ENCODE measurements at regions not wholly inside any gene's neighbourhood (a gene's known extent, or its start where the extent isn't known, plus 50 kb on each side); places are given as distances from the start of the nearest gene placed in this dataset.

DNA sequence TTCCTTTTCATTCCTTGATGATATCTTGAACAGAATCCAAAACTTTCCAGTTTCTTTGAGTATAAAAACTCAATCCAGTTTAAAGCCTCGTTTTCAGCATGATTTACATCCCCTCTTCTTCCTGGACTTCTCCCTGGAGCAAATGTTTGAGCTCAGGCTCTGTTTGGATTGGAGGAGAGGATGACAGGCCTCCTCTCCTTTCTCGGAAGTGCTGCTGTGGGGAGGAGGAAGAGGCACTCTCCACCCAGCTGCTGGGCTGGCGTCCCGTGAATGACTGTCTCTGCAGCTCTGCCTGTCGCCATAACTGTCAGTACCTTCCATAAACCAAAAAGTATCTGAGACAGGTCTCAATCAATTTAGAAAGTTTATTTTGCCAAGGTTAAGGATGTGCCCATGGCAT is 238.2 kb upstream of the AGAP1 start:
- TF ChIP-seq TAF1 (IDR thresholded peaks at IDR 0.05; ENCODE audit: low read depth, low read length) (no peak), POLR2A (IDR thresholded peaks at IDR 0.05; ENCODE audit: low read depth, low read length) (no peak), PAX5 (IDR thresholded peaks at IDR 0.05; ENCODE audit: insufficient read depth, low read length, severe bottlenecking) (no peak), SPI1 (IDR thresholded peaks at IDR 0.05; ENCODE audit: low read depth, low read length) (no peak)

Measured in GM12891 (cell line).